GM12891 (cell line): ENCODE measurements at regions not wholly inside any gene's neighbourhood (a gene's known extent, or its start where the extent isn't known, plus 50 kb on each side); places are given as distances from the start of the nearest gene placed in this dataset.

Experiments
- PAX5 ChIP-seq: IDR thresholded peaks from 2 replicates; pipeline ENCODE4 v1.6.1; 2011; ENCODE audit warnings: low read length, moderate library complexity, mild to moderate bottlenecking; ENCODE audit not compliant: insufficient read depth, severe bottlenecking
- POLR2A ChIP-seq: IDR thresholded peaks from 2 replicates; pipeline ENCODE4 v1.6.1; 2011; ENCODE audit warnings: low read depth, low read length, control low read depth
- POLR2AphosphoS5 ChIP-seq: IDR thresholded peaks from 2 replicates; pipeline ENCODE4 v1.6.1; 2011; ENCODE audit warnings: low read depth, low read length, control low read depth
- POU2F2 ChIP-seq: IDR thresholded peaks from 2 replicates; pipeline ENCODE4 v1.6.1; 2011; ENCODE audit warnings: low read depth, mild to moderate bottlenecking, control low read depth, low read length, moderate library complexity
- SPI1 ChIP-seq: IDR thresholded peaks from 2 replicates; pipeline ENCODE4 v1.6.1; 2011; ENCODE audit warnings: low read depth, low read length, control low read depth
- TAF1 ChIP-seq: IDR thresholded peaks from 2 replicates; pipeline ENCODE4 v1.6.1; 2011; ENCODE audit warnings: low read depth, low read length, control low read depth

GRCh38 chr7:148489678-148490077 lies 100.9 kb upstream of the C7orf33 start:
- no peak for TF ChIP-seq POLR2A
- TF ChIP-seq POLR2AphosphoS5: no peak
- TF ChIP-seq TAF1: no peak
- TF ChIP-seq SPI1: no peak
- TF ChIP-seq PAX5: no peak
- no peak for TF ChIP-seq POU2F2
